Mesenchymal stem cell (in vitro differentiated cells and primary cell): ENCODE measurements at regions not wholly inside any gene's neighbourhood (a gene's known extent, or its start where the extent isn't known, plus 50 kb on each side); places are given as distances from the start of the nearest gene placed in this dataset.

Experiments used
- DNase-seq: peaks from one replicate; pipeline ENCODE4 v3.0.0-alpha.2; 2013
- H2AFZ ChIP-seq: one replicate; pipeline ENCODE4 v1.6.1; 2013; ENCODE audit warnings: low read depth, mild to moderate bottlenecking, control low read depth, inconsistent platforms, low read length, moderate library complexity
- H2AK5ac ChIP-seq: 2 replicates; pipeline ENCODE4 v1.6.1; 2013; ENCODE audit warnings: low read length, moderate library complexity, mild to moderate bottlenecking, inconsistent platforms; ENCODE audit not compliant: severe bottlenecking
- H2BK120ac ChIP-seq: one replicate; pipeline ENCODE4 v1.6.1; 2013; ENCODE audit warnings: low read depth, mild to moderate bottlenecking, inconsistent platforms, low read length, moderate library complexity
- H2BK12ac ChIP-seq, 2 experiments: one replicate each; pipeline ENCODE4 v1.6.1; 2013; ENCODE audit warnings: inconsistent platforms in 2 of 2, low read length in 2 of 2, mild to moderate bottlenecking in 2 of 2, moderate library complexity in 2 of 2, control low read depth in 1 of 2
- H2BK15ac ChIP-seq: one replicate; pipeline ENCODE4 v1.6.1; 2013; ENCODE audit warnings: mild to moderate bottlenecking, low read depth, inconsistent platforms; ENCODE audit not compliant: poor library complexity, severe bottlenecking
- H2BK5ac ChIP-seq: 2 replicates; pipeline ENCODE4 v1.6.1; 2013; ENCODE audit warnings: low read depth, mild to moderate bottlenecking, low read length, control low read depth, inconsistent platforms; ENCODE audit not compliant: poor library complexity, severe bottlenecking
- H3K14ac ChIP-seq, 2 experiments: one replicate each; pipeline ENCODE4 v1.6.1; 2013; ENCODE audit warnings: inconsistent platforms in 2 of 2, low read length in 2 of 2, control low read depth in 1 of 2, mild to moderate bottlenecking in 1 of 2, moderate library complexity in 1 of 2
- H3K18ac ChIP-seq, 2 experiments: one replicate each; pipeline ENCODE4 v1.6.1; 2013; ENCODE audit warnings: inconsistent platforms in 2 of 2, low read length in 2 of 2, control low read depth in 1 of 2, low read depth in 1 of 2, mild to moderate bottlenecking in 1 of 2
- H3K23ac ChIP-seq, 2 experiments: one replicate each; pipeline ENCODE4 v1.6.1; 2013; ENCODE audit warnings: inconsistent platforms in 2 of 2, low read length in 2 of 2, mild to moderate bottlenecking in 2 of 2, moderate library complexity in 2 of 2, control low read depth in 1 of 2
- H3K27ac ChIP-seq: 2 replicates; pipeline ENCODE4 v1.5.1; 2013; ENCODE audit warnings: mild to moderate bottlenecking, moderate library complexity, low read length, control low read depth, inconsistent platforms; ENCODE audit not compliant: poor library complexity, severe bottlenecking
- H3K27me3 ChIP-seq, 2 experiments: 2 replicates each; pipeline versions ENCODE4 v1.6.1 to v1.7.0; 2013; ENCODE audit warnings: low read length in 2 of 2, mild to moderate bottlenecking in 2 of 2, moderate library complexity in 2 of 2, control low read depth in 1 of 2, inconsistent platforms in 1 of 2; ENCODE audit not compliant: control insufficient read depth in 1 of 2, insufficient read depth in 1 of 2
- H3K36me3 ChIP-seq, 2 experiments: 2 replicates each; pipeline versions ENCODE4 v1.6.1 to v1.7.0; 2013; ENCODE audit warnings: low read length in 2 of 2, control low read depth in 1 of 2, inconsistent platforms in 1 of 2, low read depth in 1 of 2, mild to moderate bottlenecking in 1 of 2; ENCODE audit not compliant: insufficient read depth in 2 of 2, control insufficient read depth in 1 of 2
- H3K4ac ChIP-seq, 2 experiments: one replicate each; pipeline ENCODE4 v1.6.1; 2013; ENCODE audit warnings: inconsistent platforms in 2 of 2, low read length in 2 of 2, mild to moderate bottlenecking in 2 of 2, moderate library complexity in 2 of 2, control low read depth in 1 of 2, low read depth in 1 of 2
- H3K4me1 ChIP-seq: 2 replicates; pipeline ENCODE4 v1.6.1; 2013; ENCODE audit warnings: low read depth, low read length, control low read depth; ENCODE audit not compliant: control insufficient read depth, insufficient read depth
- H3K4me2 ChIP-seq: 2 replicates; pipeline ENCODE4 v1.6.1; 2013; ENCODE audit warnings: low read length, mild to moderate bottlenecking, inconsistent platforms; ENCODE audit not compliant: poor library complexity, severe bottlenecking
- H3K4me3 ChIP-seq, 2 experiments: 2 replicates each; pipeline versions ENCODE4 v1.5.1 to v1.7.0; 2013; ENCODE audit warnings: low read length in 2 of 2, mild to moderate bottlenecking in 2 of 2, control low read depth in 1 of 2, low read depth in 1 of 2; ENCODE audit not compliant: insufficient read depth in 1 of 2
- H3K79me1 ChIP-seq: replicated peaks from 2 replicates; pipeline ENCODE4 v1.6.1; 2013; ENCODE audit warnings: mild to moderate bottlenecking, control low read depth, low read length, inconsistent platforms; ENCODE audit not compliant: poor library complexity, severe bottlenecking
- H3K9ac ChIP-seq: 2 replicates; pipeline ENCODE4 v1.7.0; 2013; ENCODE audit warnings: mild to moderate bottlenecking, low read length, moderate library complexity
- H3K9me3 ChIP-seq: 2 replicates; pipeline ENCODE4 v1.7.0; 2013; ENCODE audit warnings: mild to moderate bottlenecking, low read length; ENCODE audit not compliant: control insufficient read depth
- H4K8ac ChIP-seq: one replicate; pipeline ENCODE4 v1.6.1; 2013; ENCODE audit warnings: inconsistent platforms, mild to moderate bottlenecking, low read length, moderate library complexity
- H4K91ac ChIP-seq: one replicate; pipeline ENCODE4 v1.6.1; 2013; ENCODE audit warnings: mild to moderate bottlenecking, low read length, inconsistent platforms
- WGBS: methylation state at CpG from one replicate; pipeline ENCODE4 v1.1.7; 2013; ENCODE audit warnings: mixed read lengths; 5-methylcytosine and 5-hydroxymethylcytosine counted together

GRCh38 chr10:62719061-62719460 lies 85.5 kb upstream of the ADO start:
- Histone ChIP-seq H3K4ac (no peak overlapping the region), H3K9ac (no peak overlapping the region), H3K27ac (no peak overlapping the region), H3K18ac (no peak overlapping the region), H3K4me1 (no peaks in the 10 kb centered on the region), H4K91ac (no peak overlapping the region), H2BK12ac (no peak overlapping the region), H3K9me3 (no peaks in the 10 kb centered on the region), H3K4me3 (no peak overlapping the region), H3K4me2 (no peak overlapping the region), H2AFZ (no peak overlapping the region), H3K36me3 (no peaks in the 10 kb centered on the region), H2BK5ac (no peak overlapping the region), H2BK15ac (no peak overlapping the region), H3K27me3 (no peaks in the 10 kb centered on the region), H3K14ac (no peak overlapping the region), H3K79me1 (no peaks in the 10 kb centered on the region), H3K23ac (no peak overlapping the region), H4K8ac (no peak overlapping the region), H2BK120ac (no peak overlapping the region), H2AK5ac (no peak overlapping the region)
- 84% methylated on average over 2 of the region's 2 CpGs for WGBS
- no peak for DNase-seq

GRCh38 chr10:62721687-62722086 lies 82.8 kb upstream of the ADO start:
- Histone ChIP-seq H3K9me3 (no peaks in the 10 kb centered on the region), H3K79me1 (no peaks in the 10 kb centered on the region), H3K36me3 (no peaks in the 10 kb centered on the region), H3K18ac (no peak overlapping the region), H4K8ac (no peak overlapping the region), H3K4me2 (no peak overlapping the region), H2BK120ac (no peak overlapping the region), H3K4me3 (no peak overlapping the region), H3K4me1 (no peaks in the 10 kb centered on the region), H3K23ac (no peak overlapping the region), H2AK5ac (no peak overlapping the region), H3K27me3 (peaks cover 4 to 7% of the 10 kb centered on the region in 2 experiments), H2AFZ (no peak overlapping the region), H2BK12ac (no peak overlapping the region), H2BK15ac (no peak overlapping the region), H3K9ac (no peak overlapping the region), H3K27ac (no peak overlapping the region), H3K14ac (no peak overlapping the region), H3K4ac (no peak overlapping the region), H4K91ac (no peak overlapping the region), H2BK5ac (no peak overlapping the region)
- 95% methylated on average over 4 of the region's 4 CpGs for WGBS
- no peak for DNase-seq

- H3K4me3 ChIP-seq, result no peak overlapping the region
- no peaks in the 10 kb centered on the region for H3K79me1 ChIP-seq
- H2AFZ ChIP-seq, result no peak overlapping the region
- peaks cover 4 to 7% of the 10 kb centered on the region in 2 experiments for H3K27me3 ChIP-seq
- H3K14ac ChIP-seq, result no peak overlapping the region
- no peaks in the 10 kb centered on the region for H3K4me1 ChIP-seq
- H2BK120ac ChIP-seq, result no peak overlapping the region
- H2AK5ac ChIP-seq, result no peak overlapping the region
- no peak overlapping the region for H3K18ac ChIP-seq
- H3K9me3 ChIP-seq, result no peaks in the 10 kb centered on the region
- no peak overlapping the region for H2BK5ac ChIP-seq
- H3K9ac ChIP-seq, result no peak overlapping the region
- no peaks in the 10 kb centered on the region for H3K36me3 ChIP-seq
- H4K91ac ChIP-seq, result no peak overlapping the region
- H3K23ac ChIP-seq, result no peak overlapping the region
- no peak for DNase-seq
- H3K4ac ChIP-seq, result no peak overlapping the region
- H2BK15ac ChIP-seq, result no peak overlapping the region
- H3K27ac ChIP-seq, result no peak overlapping the region
- no peak overlapping the region for H3K4me2 ChIP-seq
- no peak overlapping the region for H4K8ac ChIP-seq
- no peak overlapping the region for H2BK12ac ChIP-seq
These were observed 81.1 kb upstream of the ADO start for GRCh38 chr10:62723375-62723774.

GRCh38 chr10:62724465-62724864 lies 80.1 kb upstream of the ADO start:
- Histone ChIP-seq H2BK12ac (no peak overlapping the region), H2BK120ac (no peak overlapping the region), H3K4me1 (no peaks in the 10 kb centered on the region), H3K4me2 (no peak overlapping the region), H2BK5ac (no peak overlapping the region), H4K8ac (no peak overlapping the region), H4K91ac (no peak overlapping the region), H3K36me3 (no peaks in the 10 kb centered on the region), H3K27ac (no peak overlapping the region), H3K23ac (no peak overlapping the region), H3K9me3 (no peaks in the 10 kb centered on the region), H2AK5ac (no peak overlapping the region), H3K27me3 (peaks cover 4 to 7% of the 10 kb centered on the region in 2 experiments), H3K9ac (no peak overlapping the region), H2AFZ (no peak overlapping the region), H3K4me3 (no peak overlapping the region), H3K4ac (no peak overlapping the region), H3K79me1 (no peaks in the 10 kb centered on the region), H3K18ac (no peak overlapping the region), H2BK15ac (no peak overlapping the region), H3K14ac (no peak overlapping the region)
- 85% methylated on average over 7 of the region's 7 CpGs for WGBS
- no peak for DNase-seq
